Brain microvascular endothelial cell (primary cell): ENCODE measurements at regions not wholly inside any gene's neighbourhood (a gene's known extent, or its start where the extent isn't known, plus 50 kb on each side); places are given as distances from the start of the nearest gene placed in this dataset.

Source experiments
- DNase-seq: peaks from one replicate; pipeline ENCODE4 v3.0.0-alpha.2; 2020
- H3K27ac ChIP-seq: fragments of 250-450 bp; sonication (Bioruptor Pico); 2 replicates; pipeline ENCODE4 v1.5.1; 2020; ENCODE audit warnings: mild to moderate bottlenecking, moderate library complexity
- H3K27me3 ChIP-seq: fragments of 250-450 bp; sonication (Bioruptor Pico); replicated peaks from 2 replicates; pipeline ENCODE4 v1.5.1; 2020; ENCODE audit warnings: mild to moderate bottlenecking
- H3K36me3 ChIP-seq: fragments of 250-450 bp; sonication (Bioruptor Pico); replicated peaks from 2 replicates; pipeline ENCODE4 v1.5.1; 2020; ENCODE audit warnings: mild to moderate bottlenecking
- H3K4me3 ChIP-seq: 2 replicates; pipeline ENCODE4 v1.5.1; 2011; ENCODE audit warnings: low read depth, mild to moderate bottlenecking, control low read depth, low read length, moderate library complexity
- in situ Hi-C: cut with HindIII; loops from 2 replicates; pipeline ENCODE4 v1.10.0; 2017; ENCODE audit warnings: low sequenced_read_pairs, low pct_ligation_motif_present
- TF ChIP-seq, protein P1 (sequence below): IDR thresholded peaks from 2 replicates; pipeline ENCODE4 v1.5.1; 2011; ENCODE audit warnings: low read depth, mild to moderate bottlenecking, moderate library complexity, low read length, control low read depth, inconsistent platforms; ENCODE audit errors: missing control alignments

- Histone ChIP-seq H3K27me3 (no peaks in the 10 kb centered on the region), H3K4me3 (no peak overlapping the region), H3K36me3 (no peaks in the 10 kb centered on the region), H3K27ac (no peak overlapping the region)
- DNase-seq = no peak
- in situ Hi-C loops = no loop called here
- TF ChIP-seq, protein P1, sequence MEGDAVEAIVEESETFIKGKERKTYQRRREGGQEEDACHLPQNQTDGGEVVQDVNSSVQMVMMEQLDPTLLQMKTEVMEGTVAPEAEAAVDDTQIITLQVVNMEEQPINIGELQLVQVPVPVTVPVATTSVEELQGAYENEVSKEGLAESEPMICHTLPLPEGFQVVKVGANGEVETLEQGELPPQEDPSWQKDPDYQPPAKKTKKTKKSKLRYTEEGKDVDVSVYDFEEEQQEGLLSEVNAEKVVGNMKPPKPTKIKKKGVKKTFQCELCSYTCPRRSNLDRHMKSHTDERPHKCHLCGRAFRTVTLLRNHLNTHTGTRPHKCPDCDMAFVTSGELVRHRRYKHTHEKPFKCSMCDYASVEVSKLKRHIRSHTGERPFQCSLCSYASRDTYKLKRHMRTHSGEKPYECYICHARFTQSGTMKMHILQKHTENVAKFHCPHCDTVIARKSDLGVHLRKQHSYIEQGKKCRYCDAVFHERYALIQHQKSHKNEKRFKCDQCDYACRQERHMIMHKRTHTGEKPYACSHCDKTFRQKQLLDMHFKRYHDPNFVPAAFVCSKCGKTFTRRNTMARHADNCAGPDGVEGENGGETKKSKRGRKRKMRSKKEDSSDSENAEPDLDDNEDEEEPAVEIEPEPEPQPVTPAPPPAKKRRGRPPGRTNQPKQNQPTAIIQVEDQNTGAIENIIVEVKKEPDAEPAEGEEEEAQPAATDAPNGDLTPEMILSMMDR = no peak
These were observed 132.8 kb upstream of the REG3A start for GRCh38 chr2:79292239-79292957.

DNA sequence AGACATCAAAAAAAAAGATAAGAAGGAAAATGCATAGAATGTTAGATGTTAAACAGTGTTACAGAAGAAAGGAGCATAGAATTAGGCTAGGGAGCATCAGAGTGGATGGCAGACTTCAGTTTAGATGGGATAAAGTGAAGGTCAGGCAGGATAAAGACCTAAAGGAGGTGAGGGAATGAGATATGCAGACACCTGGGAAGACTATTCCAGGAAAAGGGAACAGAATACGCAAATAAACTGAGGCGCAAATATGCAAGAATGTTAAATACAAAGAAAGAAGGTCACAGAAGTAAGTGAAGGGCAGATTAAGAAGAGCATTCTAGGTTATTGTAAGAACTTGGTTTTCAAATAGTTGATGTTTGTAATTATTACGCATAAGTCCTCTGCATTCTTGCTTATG lies 116.3 kb upstream of the REG3A start:
- Histone ChIP-seq H3K36me3 (no peaks in the 10 kb centered on the region), H3K27ac (no peak overlapping the region), H3K4me3 (no peak overlapping the region), H3K27me3 (no peaks in the 10 kb centered on the region)
- no peak for DNase-seq
- in situ Hi-C loops = no loop called here
- TF ChIP-seq, protein P1 = no peak

- Histone ChIP-seq H3K36me3 (no peaks in the 10 kb centered on the region), H3K27ac (no peak overlapping the region), H3K27me3 (no peaks in the 10 kb centered on the region), H3K4me3 (no peak overlapping the region)
- TF ChIP-seq, protein P1 = no peak
- in situ Hi-C loops = no loop called here
- DNase-seq = no peak
These were observed 115.6 kb upstream of the REG3A start for GRCh38 chr2:79275197-79275596.

DNA sequence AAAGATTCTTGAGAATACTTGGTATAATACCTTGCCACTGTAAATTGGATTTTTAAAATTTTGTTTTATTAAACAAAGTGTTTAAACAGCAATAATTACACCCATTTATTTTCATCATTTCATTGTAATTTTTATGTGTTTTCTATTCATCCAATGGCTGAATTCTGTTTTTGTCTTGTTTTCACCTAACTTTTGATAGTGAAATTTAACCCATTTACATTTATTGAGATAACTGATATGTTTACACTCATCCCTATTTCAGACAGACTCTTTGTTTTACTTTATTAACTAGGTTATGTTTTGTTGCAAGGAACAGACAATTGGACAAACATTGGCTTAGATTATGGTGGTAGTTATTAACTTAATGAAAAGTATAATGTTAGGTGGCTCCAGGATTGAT lies 113.1 kb upstream of the REG3A start:
- Histone ChIP-seq H3K4me3 (no peak overlapping the region), H3K36me3 (no peaks in the 10 kb centered on the region), H3K27ac (no peak overlapping the region), H3K27me3 (no peaks in the 10 kb centered on the region)
- DNase-seq = no peak
- in situ Hi-C loops = no loop called here
- TF ChIP-seq, protein P1 = no peak

GRCh38 chr2:79271456-79271855 lies 111.9 kb upstream of the REG3A start:
- Histone ChIP-seq H3K27me3 (no peaks in the 10 kb centered on the region), H3K27ac (no peak overlapping the region), H3K36me3 (no peaks in the 10 kb centered on the region), H3K4me3 (no peak overlapping the region)
- in situ Hi-C loops = no loop called here
- no peak for DNase-seq
- TF ChIP-seq, protein P1 = no peak

- TF ChIP-seq, protein P1 = no peak
- Histone ChIP-seq H3K36me3 (no peaks in the 10 kb centered on the region), H3K27ac (no peak overlapping the region), H3K27me3 (no peaks in the 10 kb centered on the region), H3K4me3 (no peak overlapping the region)
- DNase-seq = no peak
- in situ Hi-C loops = no loop called here
These were observed 101.3 kb upstream of the REG3A start for GRCh38 chr2:79260848-79261247.
